NCI-H82 treated with DMSO at 0.1 percent for 48 hours (cell line): ENCODE measurements at regions not wholly inside any gene's neighbourhood (a gene's known extent, or its start where the extent isn't known, plus 50 kb on each side); places are given as distances from the start of the nearest gene placed in this dataset.

Experiments
- DNase-seq: peaks from one replicate; lab custom pipeline; 2025; ENCODE audit not compliant: unreplicated experiment; lab: John Stamatoyannopoulos, UW

DNA sequence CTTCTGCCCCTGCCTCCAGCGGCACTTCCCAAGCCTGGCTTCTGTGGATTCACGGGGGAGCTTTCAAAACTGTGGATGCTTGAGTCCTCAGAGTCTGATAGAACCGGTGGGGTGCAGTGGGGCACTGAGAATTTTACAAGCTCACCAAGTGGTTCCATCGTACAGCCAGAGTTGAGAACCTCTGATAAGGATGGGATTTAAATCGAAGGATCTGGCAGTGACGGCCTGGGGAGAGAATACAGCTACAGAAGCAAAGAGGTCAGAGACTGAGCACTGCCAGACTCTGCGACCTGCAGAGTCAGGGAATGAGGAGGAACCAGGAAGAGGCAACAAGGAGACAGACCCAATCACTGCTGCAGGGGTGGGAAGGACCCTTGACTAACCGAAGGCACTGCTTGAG, 124.6 kb upstream of the BOD1 start:
- DNase-seq: no peak

DNA sequence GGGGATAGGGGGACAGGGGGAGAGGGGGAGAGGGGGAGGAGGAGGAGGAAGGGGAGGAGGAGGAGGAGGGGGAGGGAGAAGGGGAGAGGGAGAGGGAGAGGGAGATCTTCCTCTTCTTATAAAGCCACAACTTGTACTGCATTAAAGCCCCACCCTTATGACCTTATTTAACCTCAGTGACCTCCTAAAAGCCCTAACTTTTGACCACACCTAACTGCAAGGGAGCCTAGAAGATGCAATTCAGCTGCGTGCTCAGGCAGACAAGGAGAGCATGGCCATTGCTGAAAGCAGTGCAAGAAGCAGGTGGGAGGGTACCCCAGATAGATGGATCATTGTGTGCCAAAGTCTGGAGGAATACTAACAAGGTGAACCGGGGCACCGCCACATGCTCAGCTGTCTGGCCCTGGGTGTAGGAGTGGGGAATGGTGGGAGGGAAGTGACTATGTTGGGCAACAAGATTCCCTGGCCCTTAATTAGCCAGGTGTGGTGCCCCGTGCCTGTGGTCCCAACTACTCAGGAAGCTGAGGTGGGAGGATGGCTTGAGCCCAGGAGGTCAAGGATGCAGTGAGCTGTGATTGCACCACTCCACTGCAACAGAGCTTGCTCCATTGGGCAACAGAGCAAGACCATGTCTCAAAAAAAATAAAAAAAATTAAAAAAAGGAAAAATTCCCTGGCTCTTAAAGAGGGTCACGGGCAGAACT, 125.4 kb upstream of the BOD1 start:
- no peak for DNase-seq

GRCh38 chr5:173742432-173742816, 126.0 kb upstream of the BOD1 start:
- DNase-seq: no peak

GRCh38 chr5:173743641-173744343, 127.3 kb upstream of the BOD1 start:
- no peak for DNase-seq

DNA sequence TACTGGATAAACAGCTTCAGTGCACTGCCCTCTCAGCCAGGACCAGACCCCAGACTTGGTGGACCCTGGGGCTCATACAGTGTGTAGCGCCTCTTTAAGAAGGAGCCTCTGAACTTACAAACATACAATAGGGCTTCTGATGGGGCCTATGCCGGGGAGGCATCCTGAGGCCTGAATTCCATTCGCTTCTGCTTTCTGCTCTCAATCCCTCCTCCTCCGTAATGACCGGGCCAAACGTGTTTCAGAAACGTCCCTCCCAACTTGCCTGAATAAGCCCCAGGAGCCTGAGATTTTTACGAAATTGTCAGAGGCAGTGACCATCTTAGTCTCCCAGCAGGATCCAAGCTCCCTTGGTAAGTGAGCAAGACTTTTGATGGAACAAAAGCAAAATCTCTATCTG, 128.1 kb upstream of the BOD1 start:
- DNase-seq: no peak

GRCh38 chr5:173745123-173745522, 128.7 kb upstream of the BOD1 start:
- no peak for DNase-seq

DNA sequence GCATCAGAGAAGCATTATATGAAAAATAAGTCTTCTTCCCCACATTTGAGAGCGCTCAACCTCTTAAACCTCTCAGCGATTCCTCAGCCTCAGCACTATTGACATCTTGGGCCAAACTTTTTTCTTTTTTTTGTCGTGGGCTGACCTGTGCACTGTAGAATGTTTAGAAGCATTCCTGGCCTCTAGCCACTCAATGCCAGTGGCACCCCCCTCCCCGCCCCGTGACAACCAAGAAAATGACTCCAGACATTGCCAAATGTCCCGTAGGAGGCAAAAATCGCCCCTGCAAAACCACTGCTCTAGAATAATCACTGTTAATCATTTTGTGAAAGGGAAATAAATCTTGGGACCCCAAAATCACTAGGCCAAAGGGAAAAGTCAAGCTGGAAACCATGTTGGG, 129.1 kb upstream of the BOD1 start:
- no peak for DNase-seq

DNA sequence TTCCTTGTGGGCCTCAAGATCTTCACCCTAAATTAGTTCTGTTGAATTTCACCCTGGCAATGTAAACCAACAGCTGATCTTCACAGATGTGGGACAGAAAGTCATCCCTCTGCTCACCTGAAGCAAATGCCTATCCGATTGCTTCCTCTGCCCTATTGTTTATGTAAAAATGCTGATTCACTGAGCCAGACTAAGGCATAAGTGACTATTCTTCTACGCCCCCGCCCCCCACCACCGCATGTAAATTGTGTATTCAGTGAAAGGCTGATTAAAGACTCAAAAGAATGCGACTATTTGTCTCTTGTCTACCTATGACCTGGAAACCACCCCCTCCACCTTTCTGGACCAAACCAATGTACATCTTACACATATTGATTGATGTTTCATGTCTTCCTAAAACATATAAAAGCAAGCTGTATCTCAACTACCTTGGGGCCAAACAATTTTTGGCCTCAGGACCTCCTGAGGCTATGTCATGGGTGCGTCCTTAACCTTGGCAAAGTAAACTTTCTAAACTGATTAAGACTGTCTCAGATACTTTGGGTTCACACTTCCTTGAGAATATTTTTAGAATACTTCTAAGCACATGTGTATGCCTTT, 129.7 kb upstream of the BOD1 start:
- DNase-seq: no peak

GRCh38 chr5:173747876-173748275, 131.4 kb upstream of the BOD1 start:
- no peak for DNase-seq

GRCh38 chr5:173750538-173751265, 134.3 kb upstream of the BOD1 start:
- no peak for DNase-seq

GRCh38 chr5:173751266-173751600, 134.8 kb upstream of the BOD1 start:
- no peak for DNase-seq

DNA sequence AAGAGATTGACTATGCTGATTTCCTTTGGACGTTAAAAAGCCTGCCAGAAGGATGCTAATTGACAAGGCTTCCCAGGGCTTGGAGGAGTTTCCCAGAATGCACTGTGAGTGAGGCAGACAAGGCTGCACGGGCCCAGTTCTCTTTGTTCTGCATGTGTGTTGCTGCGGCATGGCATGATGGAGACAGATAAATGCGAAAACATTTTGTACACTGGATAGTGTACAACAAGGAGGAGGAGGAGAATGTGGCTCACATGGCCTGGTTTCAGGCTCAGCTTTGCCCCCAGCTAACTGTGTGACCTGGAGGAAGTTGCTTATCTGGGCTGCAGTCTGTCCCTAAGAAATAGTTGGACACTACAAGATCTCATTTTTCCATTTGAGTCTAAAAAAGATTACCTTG, 135.5 kb upstream of the CPEB4 start:
- no peak for DNase-seq

DNA sequence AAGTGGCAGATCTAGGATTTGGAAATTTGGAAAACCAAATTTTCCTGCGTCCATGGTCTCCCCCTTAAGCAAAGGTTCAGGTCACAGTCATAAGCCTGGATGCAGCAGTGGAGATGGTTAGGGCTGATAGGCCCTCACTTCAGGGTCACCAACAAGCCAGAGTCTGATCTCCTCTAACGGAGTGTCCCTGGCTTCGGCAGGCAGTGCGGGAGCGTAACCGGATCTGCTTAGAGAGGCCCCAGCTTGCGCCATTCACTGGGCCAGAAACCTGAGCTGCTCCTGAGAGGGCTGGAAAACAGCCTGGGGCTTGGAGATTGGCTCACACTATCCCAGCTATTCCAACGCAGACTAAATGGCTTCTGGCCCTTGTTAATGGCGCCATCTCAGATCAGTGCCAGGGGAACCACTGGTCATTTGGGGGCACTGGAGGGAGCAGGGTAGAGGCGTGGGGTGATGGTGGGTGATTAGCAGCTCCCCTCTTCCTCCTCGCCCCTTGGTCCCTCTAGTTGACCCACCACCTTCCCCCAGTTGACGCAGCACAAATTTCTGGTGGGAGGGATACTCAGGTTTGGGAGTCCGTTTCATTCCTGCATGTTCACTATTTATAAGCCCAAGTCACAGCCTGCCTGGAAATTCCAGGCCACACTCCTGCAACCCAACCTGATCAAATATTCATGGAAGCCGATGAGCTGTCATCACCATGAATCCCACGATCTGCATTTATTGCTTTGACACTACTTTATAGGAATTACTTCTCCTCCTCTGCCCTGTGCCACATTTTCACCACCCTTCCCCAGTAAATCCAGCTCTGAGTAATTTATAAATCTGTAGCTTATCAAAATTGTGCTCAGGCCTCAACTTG, 134.6 kb upstream of the CPEB4 start:
- no peak for DNase-seq

DNA sequence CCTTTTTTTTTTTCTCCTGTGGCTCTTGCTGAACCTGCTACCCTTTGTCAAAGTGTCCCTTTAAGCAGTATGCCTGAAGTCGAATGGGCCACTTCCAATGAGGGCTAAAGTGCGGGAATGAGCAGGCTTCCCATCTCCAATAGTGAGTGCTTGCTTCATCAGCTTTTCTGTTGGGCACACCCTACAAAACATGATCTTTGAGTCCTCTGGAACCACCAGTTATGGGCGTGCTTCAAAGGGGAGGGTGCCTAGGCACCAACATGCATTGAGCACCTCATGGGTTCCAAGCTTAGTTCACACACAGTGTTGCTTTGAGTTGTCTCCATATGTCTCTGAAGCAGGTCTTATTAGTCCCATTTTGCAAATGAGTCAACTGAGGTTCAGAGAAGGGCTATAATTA, 132.8 kb upstream of the CPEB4 start:
- DNase-seq: no peak

DNA sequence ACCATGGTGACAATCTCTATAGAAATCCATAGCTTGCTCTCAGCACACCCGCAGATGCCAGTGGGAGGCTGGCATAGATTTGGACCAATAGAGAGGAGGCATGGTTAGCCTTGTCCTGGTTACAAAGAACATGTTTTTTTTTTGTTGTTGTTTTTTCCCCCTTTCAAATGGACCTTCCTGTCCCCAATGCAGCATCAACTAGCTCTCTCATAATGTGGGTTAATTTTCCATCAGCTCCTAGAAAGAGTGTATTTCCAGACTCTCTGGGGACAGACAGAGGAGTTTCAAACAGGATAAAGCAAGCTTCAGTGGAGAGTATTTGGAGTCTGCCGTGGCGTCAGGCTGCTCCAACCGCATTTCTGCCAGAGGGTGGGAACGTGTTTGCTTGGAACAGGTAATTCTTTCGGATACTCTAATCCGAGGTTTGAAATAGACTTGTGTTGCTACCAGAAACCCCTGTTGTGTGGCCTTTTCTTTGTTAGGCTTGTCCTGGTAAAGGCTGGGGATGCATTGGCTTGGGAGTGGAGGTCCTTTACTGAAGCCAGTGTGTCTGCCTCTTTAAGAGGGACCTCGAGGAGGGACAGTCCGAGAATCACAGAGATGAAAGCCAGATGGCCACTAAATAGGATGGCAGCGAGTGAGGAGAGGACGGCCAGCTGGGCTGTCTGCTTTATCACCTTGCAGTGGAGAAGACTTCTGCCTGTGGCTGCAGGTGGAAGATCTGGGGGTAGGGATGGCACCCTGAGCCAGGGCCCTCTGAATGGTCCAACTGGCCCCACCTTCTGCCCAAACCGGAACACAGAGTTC, 130.5 kb upstream of the CPEB4 start:
- DNase-seq: no peak

GRCh38 chr5:173758676-173759075, 129.5 kb upstream of the CPEB4 start:
- no peak for DNase-seq

GRCh38 chr5:173759691-173760090, 128.5 kb upstream of the CPEB4 start:
- DNase-seq: no peak

- DNase-seq: no peak
Observed at GRCh38 chr5:173760461-173761177, 127.5 kb upstream of the CPEB4 start.

GRCh38 chr5:173761178-173761513, 127.0 kb upstream of the CPEB4 start:
- DNase-seq: no peak

DNA sequence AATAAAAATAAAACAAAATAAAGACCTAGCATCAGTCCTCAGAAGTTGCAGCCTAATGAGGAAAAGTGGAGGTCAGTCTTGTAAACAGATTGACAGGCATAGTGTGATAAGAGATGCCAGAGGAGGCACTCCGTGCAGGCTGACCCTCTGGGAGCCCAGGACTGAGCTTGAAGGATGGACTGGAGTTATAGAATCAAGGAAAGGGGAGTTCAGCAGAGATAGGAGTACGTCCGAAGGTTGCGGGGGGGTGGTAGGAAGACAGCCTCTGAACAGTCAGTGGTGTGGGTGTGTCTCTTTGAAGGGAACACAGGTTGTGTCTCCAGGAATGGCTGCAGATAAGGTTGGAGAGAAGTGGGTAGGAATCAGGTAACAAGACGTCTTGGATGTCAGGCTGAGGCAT, 126.1 kb upstream of the CPEB4 start:
- no peak for DNase-seq
